CD14-positive monocyte (primary cell): ENCODE measurements at regions not wholly inside any gene's neighbourhood (a gene's known extent, or its start where the extent isn't known, plus 50 kb on each side); places are given as distances from the start of the nearest gene placed in this dataset.

Source experiments
- DNase-seq, 3 donors: peaks; one replicate each; pipeline ENCODE4 v3.0.0-alpha.2; 2011 to 2022
- H2AFZ ChIP-seq: 2 replicates; pipeline ENCODE4 v1.6.0; 2012; ENCODE audit warnings: mild to moderate bottlenecking, low read depth, low read length, inconsistent platforms; ENCODE audit not compliant: insufficient read depth, poor library complexity, severe bottlenecking
- H3K27ac ChIP-seq, 2 donors: 1 replicate in 1 of 2; 2 replicates in 1 of 2; pipeline ENCODE4 v1.5.1; 2012 to 2013; ENCODE audit warnings: low read length in 2 of 2, control low read depth in 1 of 2, inconsistent platforms in 1 of 2, low read depth in 1 of 2, mild to moderate bottlenecking in 1 of 2
- H3K27me3 ChIP-seq, 2 donors: one replicate each; pipeline versions ENCODE4 v1.6.0 to v1.6.1; 2011 to 2013; ENCODE audit warnings: low read length in 2 of 2; ENCODE audit not compliant: control insufficient read depth in 2 of 2, insufficient read depth in 2 of 2
- H3K36me3 ChIP-seq, 2 donors: replicated peaks in 1 of 2; 1 replicate in 1 of 2; 2 replicates in 1 of 2; pipeline versions ENCODE4 v1.5.1 to v1.6.1; 2012 to 2013; ENCODE audit warnings: low read length in 2 of 2, control low read depth in 1 of 2, inconsistent platforms in 1 of 2, mild to moderate bottlenecking in 1 of 2; ENCODE audit not compliant: insufficient read depth in 2 of 2, control insufficient read depth in 1 of 2
- H3K4me1 ChIP-seq, 2 donors: 1 replicate in 1 of 2; 2 replicates in 1 of 2; pipeline versions ENCODE4 v1.5.1 to v1.6.1; 2012 to 2013; ENCODE audit warnings: low read length in 2 of 2, control low read depth in 1 of 2, inconsistent platforms in 1 of 2, mild to moderate bottlenecking in 1 of 2, moderate library complexity in 1 of 2; ENCODE audit not compliant: insufficient read depth in 2 of 2, control insufficient read depth in 1 of 2
- H3K4me2 ChIP-seq: replicated peaks from 2 replicates; pipeline ENCODE3; 2012; ENCODE audit warnings: low read length, moderate library complexity, mild to moderate bottlenecking; ENCODE audit not compliant: poor library complexity, severe bottlenecking; ENCODE audit errors: extremely low read depth
- H3K4me3 ChIP-seq, 3 experiments: fragments of 200-600 bp in 1 of 3; sonication (generic) in 1 of 3; replicated peaks in 1 of 3; 1 replicate in 2 of 3; 2 replicates in 1 of 3; pipeline ENCODE4 v1.5.1; 2011 to 2013; ENCODE audit warnings: low read length in 3 of 3, mild to moderate bottlenecking in 3 of 3, control low read depth in 2 of 3, low read depth in 2 of 3, inconsistent platforms in 1 of 3, moderate library complexity in 1 of 3
- H3K79me2 ChIP-seq: 2 replicates; pipeline ENCODE4 v1.6.0; 2012; ENCODE audit warnings: mild to moderate bottlenecking, control low read depth, inconsistent platforms, low read length, moderate library complexity; ENCODE audit not compliant: insufficient read depth
- H3K9ac ChIP-seq: 2 replicates; pipeline ENCODE4 v1.6.0; 2017; ENCODE audit warnings: low read length, mild to moderate bottlenecking; ENCODE audit not compliant: insufficient read depth, poor library complexity, severe bottlenecking
- H3K9me3 ChIP-seq, 2 donors: replicated peaks in 1 of 2; 1 replicate in 1 of 2; 2 replicates in 1 of 2; pipeline versions ENCODE4 v1.5.1 to v1.6.1; 2012 to 2013; ENCODE audit warnings: low read length in 2 of 2, control low read depth in 1 of 2; ENCODE audit not compliant: control insufficient read depth in 1 of 2, insufficient read depth in 1 of 2
- H4K20me1 ChIP-seq: 2 replicates; pipeline ENCODE4 v1.6.0; 2012; ENCODE audit warnings: mild to moderate bottlenecking, low read length, control low read depth, moderate library complexity; ENCODE audit not compliant: insufficient read depth
- H3K27ac Mint-ChIP-seq, 7 donors: one replicate each; pipeline ENCODE4 v1.8.0; 2020; ENCODE audit warnings: mild to moderate bottlenecking in 7 of 7, mixed read lengths in 7 of 7, moderate library complexity in 6 of 7, inconsistent platforms in 2 of 7
- H3K27me3 Mint-ChIP-seq, 3 donors: one replicate each; pipeline ENCODE4 v1.8.0; 2021 to 2022; ENCODE audit warnings: low read depth in 3 of 3, mild to moderate bottlenecking in 3 of 3, mixed read lengths in 3 of 3, moderate library complexity in 3 of 3, inconsistent platforms in 1 of 3
- H3K36me3 Mint-ChIP-seq, 2 donors: one replicate each; pipeline ENCODE4 v1.8.0; 2020; ENCODE audit warnings: mixed read lengths in 2 of 2, inconsistent platforms in 1 of 2, mild to moderate bottlenecking in 1 of 2
- H3K4me1 Mint-ChIP-seq: one replicate; pipeline ENCODE4 v1.8.0; 2020; ENCODE audit warnings: mild to moderate bottlenecking, mixed read lengths
- H3K4me3 Mint-ChIP-seq, 2 donors: one replicate each; pipeline ENCODE4 v1.8.0; 2020; ENCODE audit warnings: mild to moderate bottlenecking in 2 of 2, mixed read lengths in 2 of 2, moderate library complexity in 1 of 2
- H3K9me3 Mint-ChIP-seq, 7 donors: one replicate each; pipeline ENCODE4 v1.8.0; 2020 to 2022; ENCODE audit warnings: mixed read lengths in 7 of 7, mild to moderate bottlenecking in 6 of 7, moderate library complexity in 6 of 7, inconsistent platforms in 2 of 7
- WGBS: methylation state at CpG from one replicate; pipeline ENCODE4 v1.1.5; 2013; ENCODE audit warnings: missing lambda C conversion rate; ENCODE audit not compliant: insufficient coverage; 5-methylcytosine and 5-hydroxymethylcytosine counted together
- intact Hi-C, 2 donors: fragments of 100-400 bp; cut with micrococcal nuclease; formaldehyde crosslinking; loops; one replicate each; pipeline versions ENCODE4 v1.15.0 to v1.15.1; 2023
- TF ChIP-seq, protein P1 (sequence below): fragments of 200-600 bp; IDR thresholded peaks from one replicate; pipeline ENCODE4 v1.8.0; 2022; ENCODE audit warnings: antibody characterized with exemption, mild to moderate bottlenecking

DNA sequence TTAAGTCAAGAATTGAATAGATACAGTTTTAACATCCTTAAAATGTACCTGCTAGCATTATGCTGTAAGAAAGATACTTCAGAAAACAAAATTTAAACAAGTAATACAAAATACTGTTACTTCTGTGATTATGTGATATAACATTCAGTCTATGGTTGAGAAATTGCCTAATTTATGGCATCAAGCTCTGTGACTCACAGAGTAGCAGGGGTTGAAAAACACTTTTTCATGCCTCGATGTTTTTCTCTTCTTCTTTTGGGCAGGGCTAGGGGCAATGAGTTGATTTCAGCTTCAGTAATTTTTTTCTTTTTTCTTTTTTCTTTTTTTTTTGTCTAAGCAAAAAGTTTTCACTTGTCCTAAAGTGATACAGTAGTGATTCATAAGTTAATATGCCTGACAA, 209.2 kb downstream of the MBL2 start:
- no peak overlapping the region for H3K9ac ChIP-seq
- Mint-ChIP-seq H3K27me3 (peaks cover 0 to 2% (median 2%) of the 10 kb centered on the region in 3 donors), H3K9me3 (peaks cover 0 to 1% (median 0%) of the 10 kb centered on the region in 7 donors), H3K4me1 (no peaks in the 10 kb centered on the region), H3K4me3 (no peak overlapping the region), H3K36me3 (no peaks in the 10 kb centered on the region), H3K27ac (no peak overlapping the region)
- no peaks in the 10 kb centered on the region for H3K27me3 ChIP-seq
- no peak overlapping the region for H3K4me3 ChIP-seq
- H3K36me3 ChIP-seq: no peaks in the 10 kb centered on the region
- WGBS: no CpG with 5 or more reads among the region's 1 CpG
- intact Hi-C loops: no loop called here
- H3K27ac ChIP-seq: no peak overlapping the region
- no peaks in the 10 kb centered on the region for H3K9me3 ChIP-seq
- no peak for DNase-seq
- no peaks in the 10 kb centered on the region for H4K20me1 ChIP-seq
- TF ChIP-seq, protein P1, sequence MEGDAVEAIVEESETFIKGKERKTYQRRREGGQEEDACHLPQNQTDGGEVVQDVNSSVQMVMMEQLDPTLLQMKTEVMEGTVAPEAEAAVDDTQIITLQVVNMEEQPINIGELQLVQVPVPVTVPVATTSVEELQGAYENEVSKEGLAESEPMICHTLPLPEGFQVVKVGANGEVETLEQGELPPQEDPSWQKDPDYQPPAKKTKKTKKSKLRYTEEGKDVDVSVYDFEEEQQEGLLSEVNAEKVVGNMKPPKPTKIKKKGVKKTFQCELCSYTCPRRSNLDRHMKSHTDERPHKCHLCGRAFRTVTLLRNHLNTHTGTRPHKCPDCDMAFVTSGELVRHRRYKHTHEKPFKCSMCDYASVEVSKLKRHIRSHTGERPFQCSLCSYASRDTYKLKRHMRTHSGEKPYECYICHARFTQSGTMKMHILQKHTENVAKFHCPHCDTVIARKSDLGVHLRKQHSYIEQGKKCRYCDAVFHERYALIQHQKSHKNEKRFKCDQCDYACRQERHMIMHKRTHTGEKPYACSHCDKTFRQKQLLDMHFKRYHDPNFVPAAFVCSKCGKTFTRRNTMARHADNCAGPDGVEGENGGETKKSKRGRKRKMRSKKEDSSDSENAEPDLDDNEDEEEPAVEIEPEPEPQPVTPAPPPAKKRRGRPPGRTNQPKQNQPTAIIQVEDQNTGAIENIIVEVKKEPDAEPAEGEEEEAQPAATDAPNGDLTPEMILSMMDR: no peak
- no peak overlapping the region for H3K4me2 ChIP-seq
- no peak overlapping the region for H2AFZ ChIP-seq
- no peaks in the 10 kb centered on the region for H3K79me2 ChIP-seq
- no peaks in the 10 kb centered on the region for H3K4me1 ChIP-seq

DNA sequence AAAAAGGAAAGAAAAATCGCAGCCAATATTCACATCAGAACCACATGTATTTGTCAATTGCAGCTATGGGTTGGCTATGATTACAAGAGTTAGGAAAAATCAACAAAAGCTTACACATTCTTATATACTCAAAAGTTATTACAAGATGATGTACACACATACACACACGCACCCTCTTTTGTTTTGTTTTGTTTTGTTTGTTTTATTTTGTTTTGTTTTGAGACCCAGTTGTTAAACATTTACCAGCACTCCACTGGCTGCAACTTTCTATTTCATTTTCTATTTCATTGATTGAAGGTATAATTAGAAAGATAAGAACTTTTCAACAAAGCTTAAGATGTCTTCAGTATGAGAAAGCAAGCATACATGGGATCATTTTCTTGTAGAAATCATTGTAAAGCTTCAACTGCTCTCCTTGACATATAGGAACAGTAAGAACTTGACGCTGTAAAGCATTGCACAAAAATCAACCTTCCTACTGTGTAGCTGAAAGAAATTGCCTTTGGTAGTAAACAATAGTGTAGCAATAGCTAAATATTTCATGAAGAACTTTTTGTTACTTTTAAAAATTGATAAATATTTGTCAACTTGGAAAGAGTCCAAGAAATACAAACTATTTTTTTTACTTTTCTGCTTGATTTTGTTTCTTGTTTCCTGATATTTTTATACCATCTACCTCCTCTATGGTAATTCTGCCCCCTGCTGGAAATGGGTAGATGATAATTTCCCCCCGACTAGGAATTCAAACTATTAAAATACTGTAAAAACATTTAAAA, 205.9 kb downstream of the MBL2 start:
- H4K20me1 ChIP-seq: no peaks in the 10 kb centered on the region
- Mint-ChIP-seq H3K36me3 (no peaks in the 10 kb centered on the region), H3K4me3 (no peak overlapping the region), H3K9me3 (no peaks in the 10 kb centered on the region), H3K27ac (no peak overlapping the region), H3K27me3 (peaks cover 0 to 4% (median 0%) of the 10 kb centered on the region in 3 donors), H3K4me1 (no peaks in the 10 kb centered on the region)
- H3K27ac ChIP-seq: no peak overlapping the region
- no peak for DNase-seq
- no peaks in the 10 kb centered on the region for H3K36me3 ChIP-seq
- H3K4me1 ChIP-seq: no peaks in the 10 kb centered on the region
- TF ChIP-seq, protein P1: no peak
- H3K4me2 ChIP-seq: no peak overlapping the region
- no peak overlapping the region for H3K9ac ChIP-seq
- no peaks in the 10 kb centered on the region for H3K9me3 ChIP-seq
- no peaks in the 10 kb centered on the region for H3K79me2 ChIP-seq
- H2AFZ ChIP-seq: no peak overlapping the region
- no CpG with 5 or more reads among the region's 4 CpGs for WGBS
- H3K4me3 ChIP-seq: no peak overlapping the region
- no peaks in the 10 kb centered on the region for H3K27me3 ChIP-seq
- intact Hi-C loops: no loop called here
